Prostate gland (tissue), 2 donors: ENCODE measurements at regions not wholly inside any gene's neighbourhood (a gene's known extent, or its start where the extent isn't known, plus 50 kb on each side); places are given as distances from the start of the nearest gene placed in this dataset.

Experiments used
- POLR2A ChIP-seq: fragments of 450-650 bp; IDR thresholded peaks from one replicate; pipeline ENCODE4 v1.6.1; 2016; ENCODE audit warnings: antibody characterized with exemption, mild to moderate bottlenecking
- POLR2AphosphoS5 ChIP-seq: sonication (generic); formaldehyde crosslinking; IDR thresholded peaks from one replicate; pipeline ENCODE4 v1.6.1; 2017; ENCODE audit warnings: antibody characterized with exemption
- TF ChIP-seq, protein P1 (sequence below), 4 experiments: fragments of 200-600 bp in 2 of 4; fragments of 450-650 bp in 2 of 4; sonication (generic) in 2 of 4; IDR thresholded peaks; 1 replicate in 3 of 4; 2 replicates in 1 of 4; pipeline ENCODE4 v1.5.1; 2016 to 2019; ENCODE audit warnings: antibody characterized with exemption in 4 of 4, mild to moderate bottlenecking in 2 of 4, moderate library complexity in 2 of 4

DNA sequence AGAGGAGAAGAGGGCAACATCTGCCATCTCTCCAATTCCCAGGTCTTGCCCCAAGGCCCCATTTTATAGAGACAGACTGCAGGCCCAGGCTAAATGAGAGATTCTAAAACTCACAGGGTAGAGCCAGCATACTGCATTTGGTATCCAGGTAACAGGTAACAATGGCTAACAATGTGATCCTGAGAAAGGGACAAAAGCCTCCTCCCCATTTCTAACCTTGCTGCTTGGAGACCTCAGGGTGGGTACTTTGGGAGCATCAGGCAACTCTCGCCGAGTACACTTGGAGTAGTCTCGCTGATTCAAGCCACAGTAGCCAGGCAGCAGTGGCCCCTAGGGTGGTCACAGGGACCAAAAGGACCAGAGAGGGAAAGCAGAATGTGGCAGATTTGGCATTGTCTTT lies 162.6 kb upstream of the PLEKHA5 start:
- TF ChIP-seq, protein P1, sequence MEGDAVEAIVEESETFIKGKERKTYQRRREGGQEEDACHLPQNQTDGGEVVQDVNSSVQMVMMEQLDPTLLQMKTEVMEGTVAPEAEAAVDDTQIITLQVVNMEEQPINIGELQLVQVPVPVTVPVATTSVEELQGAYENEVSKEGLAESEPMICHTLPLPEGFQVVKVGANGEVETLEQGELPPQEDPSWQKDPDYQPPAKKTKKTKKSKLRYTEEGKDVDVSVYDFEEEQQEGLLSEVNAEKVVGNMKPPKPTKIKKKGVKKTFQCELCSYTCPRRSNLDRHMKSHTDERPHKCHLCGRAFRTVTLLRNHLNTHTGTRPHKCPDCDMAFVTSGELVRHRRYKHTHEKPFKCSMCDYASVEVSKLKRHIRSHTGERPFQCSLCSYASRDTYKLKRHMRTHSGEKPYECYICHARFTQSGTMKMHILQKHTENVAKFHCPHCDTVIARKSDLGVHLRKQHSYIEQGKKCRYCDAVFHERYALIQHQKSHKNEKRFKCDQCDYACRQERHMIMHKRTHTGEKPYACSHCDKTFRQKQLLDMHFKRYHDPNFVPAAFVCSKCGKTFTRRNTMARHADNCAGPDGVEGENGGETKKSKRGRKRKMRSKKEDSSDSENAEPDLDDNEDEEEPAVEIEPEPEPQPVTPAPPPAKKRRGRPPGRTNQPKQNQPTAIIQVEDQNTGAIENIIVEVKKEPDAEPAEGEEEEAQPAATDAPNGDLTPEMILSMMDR (IDR thresholded peaks at IDR 0.05) = no peak
- TF ChIP-seq POLR2AphosphoS5 = no peak
- TF ChIP-seq POLR2A = no peak
